A549 (cell line): ENCODE measurements at regions not wholly inside any gene's neighbourhood (a gene's known extent, or its start where the extent isn't known, plus 50 kb on each side); places are given as distances from the start of the nearest gene placed in this dataset.

Experiments used
- ATAC-seq, 2 experiments: fragments of 200-7000 bp in 1 of 2; fragments of >200 bp in 1 of 2; cut with Nextera tagmentation in 1 of 2; cut with Tn5 transposase in 1 of 2; 3 replicates each; pipeline versions ENCODE4 v1.8.0 to v1.9.1; 2018 to 2020; ENCODE audit warnings: mild to moderate bottlenecking in 1 of 2, moderate library complexity in 1 of 2
- CTCF ChIA-PET: fragments of 300-600 bp; sonication (Branson Sonifier 250); formaldehyde crosslinking; extraction: SDS; loops from one replicate; lab custom pipeline; 2021; ENCODE audit warnings: antibody characterized with exemption, inconsistent platforms; lab: Yijun Ruan, JAX
- POLR2A ChIA-PET: fragments of 350-600 bp; formaldehyde crosslinking; extraction: SDS; loops from one replicate; lab custom pipeline; 2021; ENCODE audit warnings: antibody characterized with exemption, inconsistent platforms; lab: Yijun Ruan, JAX
- DNase-seq, 2 experiments: peaks; one replicate each; pipeline versions ENCODE4 v3.0.0 to v3.0.0-alpha.2; 2011 to 2016; ENCODE audit warnings: low read depth in 1 of 2, low spot score in 1 of 2
- FAIRE-seq: peaks from 2 replicates; lab custom pipeline; 2011; peaks lifted over from hg19 to GRCh38; lab: Jason Lieb, UNC
- H3K27ac ChIP-seq, 2 experiments: fragments of >200 bp; sonication (Bioruptor Twin); formaldehyde crosslinking; 3 replicates each; pipeline ENCODE4 v1.5.1; 2016 to 2017
- H3K4me1 ChIP-seq: fragments of >200 bp; sonication (Bioruptor Twin); formaldehyde crosslinking; 3 replicates; pipeline ENCODE4 v1.6.1; 2016
- H3K4me2 ChIP-seq: fragments of >200 bp; sonication (Bioruptor Twin); formaldehyde crosslinking; 3 replicates; pipeline ENCODE4 v1.6.1; 2016
- H3K4me3 ChIP-seq: fragments of >200 bp; sonication (Bioruptor Twin); formaldehyde crosslinking; 3 replicates; pipeline ENCODE4 v1.5.1; 2016
- H3K9me3 ChIP-seq: fragments of >200 bp; sonication (Bioruptor Twin); formaldehyde crosslinking; 3 replicates; pipeline ENCODE4 v1.6.1; 2016
- BHLHE40 ChIP-seq: IDR thresholded peaks from 2 replicates; pipeline ENCODE4 v1.6.1; 2012; ENCODE audit warnings: low read depth, low read length, inconsistent platforms
- CBX2 ChIP-seq: fragments of 200-600 bp; sonication (generic); IDR thresholded peaks from 2 replicates; pipeline ENCODE4 v1.6.1; 2016; ENCODE audit warnings: low read depth, mild to moderate bottlenecking, borderline replicate concordance
- CHD2 ChIP-seq: fragments of 150-350 bp; IDR thresholded peaks from 2 replicates; pipeline ENCODE4 v1.6.1; 2014; ENCODE audit warnings: low read length; ENCODE audit not compliant: partially characterized antibody
- CHD4 ChIP-seq: fragments of 200-600 bp; sonication (generic); IDR thresholded peaks from 2 replicates; pipeline ENCODE4 v1.6.1; 2016; ENCODE audit warnings: antibody characterized with exemption, mild to moderate bottlenecking, borderline replicate concordance
- E2F6 ChIP-seq: IDR thresholded peaks from 2 replicates; pipeline ENCODE4 v1.6.1; 2012; ENCODE audit warnings: low read depth, borderline replicate concordance
- EHMT2 ChIP-seq: fragments of 200-600 bp; sonication (generic); IDR thresholded peaks from 2 replicates; pipeline ENCODE4 v1.6.1; 2016; ENCODE audit warnings: antibody characterized with exemption, low read depth, mild to moderate bottlenecking, moderate library complexity
- ELK1 ChIP-seq: fragments of 150-350 bp; IDR thresholded peaks from 2 replicates; pipeline ENCODE4 v1.6.1; 2014; ENCODE audit warnings: low read depth, mild to moderate bottlenecking, low read length
- FOSB ChIP-seq: fragments of 250-450 bp; sonication (Bioruptor Pico); IDR thresholded peaks from 2 replicates; pipeline ENCODE4 v1.5.0; 2020; ENCODE audit warnings: mild to moderate bottlenecking, moderate library complexity
- FOXS1 ChIP-seq: fragments of 250-450 bp; sonication (Bioruptor Pico); IDR thresholded peaks from 2 replicates; pipeline ENCODE4 v1.5.0; 2020; ENCODE audit warnings: mild to moderate bottlenecking, moderate library complexity
- HMGXB4 ChIP-seq: fragments of 250-450 bp; sonication (Bioruptor Pico); IDR thresholded peaks from 2 replicates; pipeline ENCODE4 v1.5.0; 2021; ENCODE audit warnings: mild to moderate bottlenecking, moderate library complexity, borderline replicate concordance
- HOXA7 ChIP-seq: fragments of 250-450 bp; sonication (Bioruptor Pico); IDR thresholded peaks from 2 replicates; pipeline ENCODE4 v1.5.0; 2020; ENCODE audit warnings: mild to moderate bottlenecking, moderate library complexity
- HOXB13 ChIP-seq: fragments of 250-450 bp; sonication (Bioruptor Pico); IDR thresholded peaks from 2 replicates; pipeline ENCODE4 v1.5.0; 2020; ENCODE audit warnings: low read depth, mild to moderate bottlenecking, moderate library complexity
- HOXB5 ChIP-seq: fragments of 250-450 bp; sonication (Bioruptor Pico); IDR thresholded peaks from 2 replicates; pipeline ENCODE4 v1.5.0; 2020; ENCODE audit warnings: mild to moderate bottlenecking, moderate library complexity
- JUN ChIP-seq, 2 experiments: fragments of >200 bp; sonication (Bioruptor Twin); formaldehyde crosslinking; IDR thresholded peaks; 2 replicates in 1 of 2; 3 replicates in 1 of 2; pipeline ENCODE4 v1.6.1; 2016 to 2017
- JUNB ChIP-seq: fragments of >200 bp; sonication (Bioruptor Twin); formaldehyde crosslinking; IDR thresholded peaks from 2 replicates; pipeline ENCODE4 v1.6.1; 2016
- KDM1A ChIP-seq: fragments of 200-600 bp; sonication (generic); IDR thresholded peaks from 2 replicates; pipeline ENCODE4 v1.6.1; 2016; ENCODE audit warnings: low read depth, mild to moderate bottlenecking
- NFE2L2 ChIP-seq: fragments of 150-350 bp; conservative IDR thresholded peaks from 2 replicates; pipeline ENCODE4 v1.6.1; 2014; ENCODE audit warnings: low read length
- NPAS2 ChIP-seq: fragments of 250-450 bp; sonication (Bioruptor Pico); IDR thresholded peaks from 2 replicates; pipeline ENCODE4 v1.8.0; 2022; ENCODE audit warnings: mild to moderate bottlenecking, moderate library complexity, borderline replicate concordance
- NR3C1 ChIP-seq: fragments of >200 bp; sonication (Bioruptor Twin); formaldehyde crosslinking; IDR thresholded peaks from 3 replicates; pipeline ENCODE4 v1.6.1; 2017
- PBX3 ChIP-seq: IDR thresholded peaks from 2 replicates; pipeline ENCODE4 v1.6.1; 2012
- RFX5 ChIP-seq: fragments of 450-650 bp; IDR thresholded peaks from 2 replicates; pipeline ENCODE4 v1.7.1; 2014; ENCODE audit warnings: antibody characterized with exemption, mild to moderate bottlenecking, moderate library complexity
- SMC3 ChIP-seq: fragments of >200 bp; sonication (Bioruptor Twin); formaldehyde crosslinking; IDR thresholded peaks from 3 replicates; pipeline ENCODE4 v1.6.1; 2018; ENCODE audit warnings: inconsistent platforms
- TP53 ChIP-seq: fragments of 250-450 bp; sonication (Bioruptor Pico); IDR thresholded peaks from 2 replicates; pipeline ENCODE4 v1.5.0; 2021; ENCODE audit warnings: mild to moderate bottlenecking, moderate library complexity
- ZFP36 ChIP-seq: fragments of 450-650 bp; IDR thresholded peaks from 2 replicates; pipeline ENCODE4 v1.6.1; 2014; ENCODE audit warnings: borderline replicate concordance; ENCODE audit not compliant: partially characterized antibody
- ZNF302 ChIP-seq: fragments of 250-450 bp; sonication (Bioruptor Pico); IDR thresholded peaks from 2 replicates; pipeline ENCODE4 v1.9.0; 2021; ENCODE audit warnings: inconsistent platforms, mild to moderate bottlenecking, moderate library complexity
- ZSCAN20 ChIP-seq: fragments of 250-450 bp; sonication (Bioruptor Pico); IDR thresholded peaks from 2 replicates; pipeline ENCODE4 v1.8.0; 2022; ENCODE audit warnings: mild to moderate bottlenecking, moderate library complexity
- WGBS: methylation state at CpG from one replicate; pipeline ENCODE4 v1.1.6; 2017; ENCODE audit errors: missing lambda C conversion rate; 5-methylcytosine and 5-hydroxymethylcytosine counted together
- TF ChIP-seq, protein P1 (sequence below): IDR thresholded peaks from 2 replicates; pipeline ENCODE4 v1.6.1; 2012

DNA sequence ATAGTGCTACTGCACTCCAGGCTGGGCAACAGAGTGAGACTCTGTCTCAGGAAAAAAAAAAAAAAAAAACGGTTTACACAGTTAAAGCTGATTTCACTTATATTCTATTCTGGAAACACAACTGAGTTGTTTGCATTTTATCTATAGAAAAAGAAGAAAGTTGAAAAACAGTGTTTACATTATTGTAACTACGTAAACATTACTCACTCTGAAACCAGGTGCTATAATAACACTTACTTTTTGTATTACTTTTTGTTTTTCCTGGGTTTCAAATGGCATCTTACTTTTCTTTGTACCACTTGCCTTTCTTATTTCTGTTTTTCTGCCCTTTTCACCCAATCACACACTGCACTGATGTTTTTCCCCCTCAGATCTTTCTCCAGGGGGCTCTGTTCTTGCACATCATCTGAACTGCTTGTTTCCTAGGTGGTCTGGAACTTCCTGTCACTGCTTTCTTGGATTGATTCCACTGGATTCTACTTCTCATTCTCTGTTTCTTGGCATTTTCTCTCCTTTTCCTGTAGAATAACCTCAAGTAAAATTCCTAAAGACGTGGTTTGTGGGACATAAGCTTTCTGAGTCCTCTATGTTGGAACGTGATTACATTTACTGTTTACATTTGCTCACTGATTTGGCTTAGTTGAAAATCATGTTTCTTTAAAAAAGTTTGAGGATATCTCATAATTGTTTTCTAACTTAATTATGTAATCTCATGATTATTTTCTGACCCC is 142.1 kb downstream of the HS3ST3B1 start:
- POLR2A ChIA-PET: no interaction called here
- ATAC-seq (no peak), DNase-seq (no peak)
- Histone ChIP-seq H3K9me3 (0 out of 3 replicates have a peak, but pooled peaks cover 8% of the 10 kb centered on the region), H3K4me2 (no peak overlapping the region)
- TF ChIP-seq CHD2 (no peak), JUN (IDR thresholded peaks at IDR 0.05) (no peak), FOXS1 (CRISPR knock-in tag) (no peak), NFE2L2 (no peak), EHMT2 (no peak), E2F6 (no peak), HOXB13 (CRISPR knock-in tag) (no peak), HOXA7 (no peak), NPAS2 (no peak), JUNB (no peak), ELK1 (no peak), HOXB5 (CRISPR knock-in tag) (no peak), NR3C1 (no peak), RFX5 (no peak), ZSCAN20 (CRISPR knock-in tag) (no peak), FOSB (CRISPR knock-in tag) (no peak), SMC3 (no peak), CBX2 (no peak), BHLHE40 (no peak)
- TF ChIP-seq, protein P1, sequence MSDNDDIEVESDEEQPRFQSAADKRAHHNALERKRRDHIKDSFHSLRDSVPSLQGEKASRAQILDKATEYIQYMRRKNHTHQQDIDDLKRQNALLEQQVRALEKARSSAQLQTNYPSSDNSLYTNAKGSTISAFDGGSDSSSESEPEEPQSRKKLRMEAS: no peak
- TF ChIP-seq, all 56 proteins: peak for 0
- WGBS: 19% methylated on average over 4 of the region's 4 CpGs
- Histone ChIP-seq H3K4me1 (no peaks in the 10 kb centered on the region), H3K27ac (no peak overlapping the region), H3K4me3 (no peak overlapping the region)
- peak; percentile 43 for FAIRE-seq
- CTCF ChIA-PET: interaction anchor here (0.7 to 1.2 kb wide), 4 partner anchors 142 to 1648 kb away, joined by 3 to 7 read pairs (median 4); partner anchors contain the start of gene HS3ST3B1

- ATAC-seq (no peak), FAIRE-seq (no peak), DNase-seq (no peak)
- TF ChIP-seq ZNF302: no peak
- no peak for TF ChIP-seq NR3C1
- TF ChIP-seq KDM1A: no peak
- no peak for TF ChIP-seq ZFP36
- no peak for TF ChIP-seq HOXA7
- POLR2A ChIA-PET: no interaction called here
- 61% methylated on average over 4 of the region's 4 CpGs for WGBS
- Histone ChIP-seq H3K4me1 (no peaks in the 10 kb centered on the region), H3K27ac (no peak overlapping the region), H3K4me3 (no peak overlapping the region), H3K9me3 (0 out of 3 replicates have a peak, but pooled peaks cover 2% of the 10 kb centered on the region), H3K4me2 (no peak overlapping the region)
- CTCF ChIA-PET: no interaction called here
Measured at GRCh38 chr17:14437176-14437575, 136.3 kb downstream of the HS3ST3B1 start.

- Histone ChIP-seq H3K4me1 (no peaks in the 10 kb centered on the region), H3K4me3 (no peak overlapping the region), H3K9me3 (0 out of 3 replicates have a peak, but pooled peaks cover 2% of the 10 kb centered on the region), H3K4me2 (no peak overlapping the region), H3K27ac (no peak overlapping the region)
- POLR2A ChIA-PET: no interaction called here
- WGBS: 61% methylated on average over 4 of the region's 4 CpGs
- FAIRE-seq (no peak), ATAC-seq (no peak), DNase-seq (no peak)
- CTCF ChIA-PET: no interaction called here
- TF ChIP-seq HOXB5 (CRISPR knock-in tag) (no peak), NPAS2 (no peak), TP53 (CRISPR knock-in tag) (no peak), CHD4 (no peak), HMGXB4 (CRISPR knock-in tag) (no peak), E2F6 (no peak), PBX3 (no peak)
- TF ChIP-seq, protein P1: no peak
Measured at GRCh38 chr17:14436266-14436665, 135.4 kb downstream of the HS3ST3B1 start.
